ENCODE measurements at regions not wholly inside any gene's neighbourhood (a gene's known extent, or its start where the extent isn't known, plus 50 kb on each side); places are given as distances from the start of the nearest gene placed in this dataset.
"Not testable (repeated sequence)": the region's sequence is repeated elsewhere in the genome, so short reads cannot be mapped to it uniquely, and the experiment has no call there.

DNA sequence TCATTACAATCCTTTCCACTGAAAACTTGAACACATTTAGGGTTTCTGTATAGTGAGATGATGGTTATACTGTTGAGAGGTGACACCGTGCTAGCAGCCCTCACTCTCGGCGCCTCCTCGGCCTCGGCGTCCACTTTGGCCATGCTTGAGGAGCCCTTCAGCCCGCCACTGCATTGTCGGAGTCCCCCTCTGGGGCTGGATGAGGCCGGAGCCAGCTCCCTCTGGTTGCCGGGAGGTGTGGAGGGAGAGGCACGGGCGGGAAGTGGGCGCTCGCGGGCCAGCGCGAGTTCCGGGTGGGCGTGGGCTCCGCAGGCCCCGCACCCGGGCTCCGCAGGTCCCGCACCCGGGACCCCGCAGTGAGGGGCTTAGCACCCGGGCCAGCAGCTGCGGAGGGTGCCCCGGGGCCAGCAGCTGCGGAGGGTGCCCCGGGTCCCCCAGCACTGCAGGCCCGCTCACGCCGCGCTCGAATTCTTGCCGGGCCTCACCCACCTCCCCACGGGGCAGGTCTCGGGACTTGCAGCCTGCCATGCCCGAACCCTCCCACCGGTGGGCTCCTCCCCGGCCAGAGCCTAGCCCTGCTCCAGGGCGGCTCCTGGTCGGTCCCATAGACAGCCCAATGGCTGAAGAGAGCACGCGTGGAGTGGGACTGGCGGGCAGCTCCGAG lies 145.9 kb upstream of the ZNF608 start:
- in situ Hi-C loops (cut with HindIII; ENCODE audit: low sequenced_read_pairs) = no loop called here

DNA sequence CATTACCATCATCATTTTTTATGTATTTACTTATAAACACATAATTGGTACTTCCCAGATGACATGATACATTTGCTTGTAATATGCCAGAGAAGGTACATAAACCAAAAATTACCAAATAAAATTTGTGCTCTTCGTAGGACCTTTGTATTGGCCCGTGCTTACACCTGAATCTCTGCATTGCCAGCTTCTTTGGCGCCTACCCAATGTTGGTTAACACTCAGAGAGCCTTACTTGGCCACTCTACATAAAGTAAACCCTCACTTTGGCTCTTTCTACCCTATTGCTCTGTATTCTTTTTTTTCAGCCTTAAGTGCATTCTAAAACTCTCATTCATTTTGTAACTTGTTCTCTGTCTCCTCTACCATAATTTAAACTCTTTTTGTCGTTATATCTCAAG lies 148.1 kb upstream of the ZNF608 start:
- in situ Hi-C loops (cut with HindIII; ENCODE audit: low sequenced_read_pairs) = no loop called here

DNA sequence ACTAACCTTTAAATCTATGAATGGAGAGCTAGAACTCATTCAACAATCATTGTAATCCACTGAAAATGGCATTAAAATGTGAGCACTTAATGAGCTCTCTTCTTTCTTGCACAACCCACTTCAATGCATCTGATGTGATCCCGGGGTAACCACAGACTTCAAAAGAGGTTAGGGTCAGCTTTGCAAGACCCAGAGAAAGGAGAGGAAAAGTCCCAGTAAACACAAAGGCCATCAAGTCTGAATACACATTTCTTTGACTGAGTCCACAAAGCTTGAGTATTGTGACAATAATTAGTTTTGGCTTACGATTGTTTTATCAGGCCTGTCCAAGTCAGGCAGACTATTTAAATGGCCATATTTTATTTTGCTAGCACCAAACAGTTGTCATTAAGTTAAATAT lies 148.8 kb upstream of the ZNF608 start:
- in situ Hi-C loops (cut with HindIII; ENCODE audit: low sequenced_read_pairs) = no loop called here

DNA sequence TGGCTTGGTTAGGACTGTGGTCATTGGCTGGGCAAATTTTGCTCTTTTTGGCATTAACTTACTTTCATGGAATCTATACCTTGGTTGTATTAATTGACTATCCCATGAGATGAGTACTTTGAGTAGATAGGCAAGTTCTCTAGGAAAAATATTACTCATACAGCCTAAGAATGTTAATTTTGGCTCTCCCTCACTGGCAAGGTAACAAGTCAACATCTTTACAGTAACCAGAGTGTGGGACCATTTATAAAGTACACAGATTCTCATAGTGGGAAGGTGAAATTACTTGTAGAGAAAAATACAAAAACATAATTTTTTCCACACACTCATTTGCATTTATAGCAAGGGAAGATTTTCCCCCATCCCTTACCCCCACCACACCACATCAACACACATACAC lies 154.6 kb upstream of the ZNF608 start:
- in situ Hi-C loops (cut with HindIII; ENCODE audit: low sequenced_read_pairs) = no loop called here

DNA sequence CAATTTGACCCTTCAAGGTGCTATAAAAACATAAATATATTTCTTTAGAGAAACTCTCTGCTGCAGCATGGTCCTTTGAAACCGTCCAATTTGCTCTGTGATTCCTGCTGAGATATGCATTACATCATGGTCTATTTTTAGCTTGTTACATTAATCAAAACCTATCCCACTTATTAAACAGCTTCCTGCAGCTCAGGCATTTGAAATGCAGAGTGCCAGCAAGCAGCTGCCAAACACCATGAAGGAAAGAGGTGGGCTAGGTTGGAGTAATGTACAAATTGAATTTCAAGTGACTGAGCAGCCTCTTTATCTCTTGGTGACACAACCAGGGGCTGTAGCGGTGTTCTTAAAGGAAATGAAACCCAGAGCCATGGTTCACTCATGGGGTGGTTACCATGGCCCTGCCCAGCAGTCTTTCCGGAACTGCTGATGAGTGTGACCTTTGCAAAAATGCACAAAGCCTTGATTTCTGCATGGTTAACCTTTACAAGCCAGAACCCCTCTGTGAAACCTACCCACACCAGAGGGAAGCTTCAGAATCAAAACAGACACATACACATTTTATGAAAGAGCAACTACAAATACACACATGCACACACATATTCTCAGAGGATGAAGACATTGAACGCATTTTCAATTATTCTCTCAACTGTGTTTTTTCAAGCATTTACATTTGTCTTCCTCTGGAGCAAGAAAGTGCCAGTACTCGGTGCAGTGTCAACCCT lies 155.8 kb upstream of the ZNF608 start:
- in situ Hi-C loops (cut with HindIII; ENCODE audit: low sequenced_read_pairs) = no loop called here

DNA sequence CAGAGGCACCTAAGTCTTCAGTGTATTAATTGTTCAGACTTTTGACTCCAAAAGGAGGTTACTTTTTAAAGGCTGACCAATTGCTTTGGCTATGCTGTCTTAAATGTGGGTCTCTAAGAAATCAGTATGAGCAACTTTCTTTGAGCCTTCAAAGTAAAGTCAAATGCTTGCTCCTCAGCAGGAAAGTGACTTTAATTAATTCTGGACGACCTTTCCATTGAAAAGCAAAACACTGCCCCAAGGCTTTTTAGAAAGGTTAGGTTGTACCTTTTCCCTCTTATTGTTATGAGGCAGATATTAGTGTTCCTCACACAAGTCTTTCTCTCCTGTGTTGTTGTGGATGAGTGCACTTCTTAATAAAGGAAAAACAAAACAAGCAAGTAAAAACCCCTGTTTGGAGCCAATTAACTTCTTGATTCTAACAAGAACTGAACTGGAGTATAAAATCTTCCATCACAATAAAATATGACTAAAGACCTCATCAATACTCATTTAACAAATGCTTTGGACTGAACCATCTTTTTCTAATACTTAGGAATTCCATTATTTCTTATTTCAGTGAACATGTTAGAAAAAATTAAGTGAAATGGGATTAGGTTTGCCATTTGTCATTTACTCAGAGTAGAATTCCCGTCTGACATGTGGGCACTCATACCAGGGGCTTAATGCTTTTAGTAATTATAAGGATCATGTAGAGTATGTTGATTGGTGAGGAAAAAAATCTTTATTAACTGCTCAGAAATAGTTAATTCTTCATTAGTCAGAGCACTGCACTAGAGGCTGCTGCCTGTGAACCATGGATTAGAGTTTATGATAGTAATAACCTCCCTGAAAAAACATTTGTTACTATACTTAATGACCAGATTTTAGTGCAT lies 159.1 kb upstream of the ZNF608 start:
- in situ Hi-C loops (cut with HindIII; ENCODE audit: low sequenced_read_pairs) = no loop called here

DNA sequence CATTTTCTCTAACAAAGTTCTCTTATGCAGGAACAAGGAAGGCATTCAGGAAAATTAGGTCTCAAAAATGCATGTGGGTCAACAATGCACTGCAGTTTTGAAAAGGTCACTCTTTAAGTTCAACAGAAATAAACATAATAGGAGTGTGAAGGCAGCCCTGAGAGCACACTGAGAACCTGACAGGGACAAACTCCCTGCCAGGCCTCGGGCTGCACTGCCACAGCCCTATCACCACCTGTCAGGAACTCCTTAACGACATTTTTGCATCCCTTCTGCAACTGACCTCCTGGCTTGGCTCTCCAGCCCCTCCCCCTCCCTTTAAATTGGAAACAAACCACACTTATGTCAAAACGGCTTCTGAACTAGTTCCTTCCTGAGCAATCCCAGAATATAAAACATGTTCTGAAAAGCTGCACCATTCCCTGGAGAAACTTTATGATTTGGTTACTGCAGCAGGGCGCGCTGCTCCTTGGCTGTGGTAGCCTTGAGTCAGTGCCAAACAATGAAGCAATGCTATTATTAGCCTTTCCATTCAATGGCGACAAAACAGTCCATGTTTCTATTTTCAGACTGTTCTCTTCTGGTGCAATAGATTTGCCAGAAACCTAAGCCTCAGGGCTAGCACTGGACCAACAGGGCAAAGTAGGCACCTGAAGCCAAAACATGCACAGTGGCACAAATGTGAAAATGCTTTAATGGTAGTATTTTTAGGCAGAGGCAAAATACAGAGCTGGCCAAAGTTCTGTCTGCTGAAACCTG lies 160.1 kb upstream of the ZNF608 start:
- in situ Hi-C loops (cut with HindIII; ENCODE audit: low sequenced_read_pairs) = no loop called here

DNA sequence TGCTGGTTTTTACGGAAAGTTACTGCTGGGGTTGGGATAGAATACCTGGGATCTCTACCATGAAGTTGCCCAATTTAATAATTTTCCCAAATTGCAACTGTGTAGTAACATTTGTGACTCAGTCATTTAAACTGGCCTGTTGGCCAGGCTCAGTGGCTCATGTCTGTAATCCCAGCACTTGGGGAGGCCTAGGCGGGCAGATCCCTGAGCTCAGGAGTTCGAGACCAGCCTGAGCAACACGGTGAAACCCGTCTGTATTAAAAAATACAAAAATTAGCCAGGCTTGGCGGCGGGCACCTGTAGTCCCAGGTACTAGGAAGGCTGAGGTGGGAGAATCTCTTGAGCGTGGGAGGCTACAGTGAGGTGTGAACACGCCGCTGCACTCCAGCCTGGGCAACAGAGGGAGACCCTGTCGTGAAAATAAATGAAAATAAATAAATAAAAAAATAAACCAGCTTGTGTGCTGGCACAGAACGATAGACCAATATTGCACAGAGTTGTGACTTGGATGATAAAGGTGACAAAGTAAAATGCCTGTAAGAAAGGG lies 160.7 kb upstream of the ZNF608 start:
- in situ Hi-C loops (cut with HindIII; ENCODE audit: low sequenced_read_pairs) = no loop called here

DNA sequence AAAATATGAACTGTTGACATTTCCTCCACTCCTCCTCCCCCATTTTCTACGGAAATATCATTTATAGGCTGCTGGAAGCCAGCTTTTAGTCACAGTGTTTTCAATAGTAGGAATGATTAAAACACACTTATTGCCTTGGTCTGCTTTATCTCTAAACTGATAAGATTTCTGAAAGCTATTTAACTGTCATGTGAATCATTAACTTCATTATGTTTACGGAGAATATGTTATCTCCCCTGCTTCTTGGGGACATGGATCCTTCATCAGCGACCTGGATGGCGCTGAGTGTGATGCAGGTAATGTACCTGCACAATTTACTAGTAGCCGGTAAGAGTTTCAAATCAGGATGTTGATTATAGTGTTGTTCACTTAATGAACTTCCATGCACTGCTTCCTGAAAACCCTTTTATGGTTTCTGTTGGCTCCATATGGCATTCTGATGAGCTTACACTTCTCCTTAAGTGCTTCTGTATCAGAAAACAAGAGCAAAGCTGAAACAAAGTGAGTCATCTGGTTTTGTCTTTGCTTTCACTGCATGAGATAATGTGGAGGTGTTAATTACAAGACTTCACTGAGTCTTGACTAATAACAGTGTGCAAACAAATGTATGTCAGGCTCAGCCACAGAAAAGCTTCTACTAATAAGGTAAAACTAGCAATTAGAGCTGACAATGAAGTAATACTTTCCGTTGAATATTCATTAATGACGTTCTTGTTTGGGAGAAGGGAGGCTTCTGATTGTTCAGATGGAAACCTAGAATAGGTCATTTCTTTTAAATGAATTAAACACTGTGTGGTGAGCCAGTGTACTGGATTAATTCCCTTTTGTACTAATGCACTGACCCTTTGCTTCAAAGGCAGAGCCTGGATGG lies 162.4 kb upstream of the ZNF608 start:
- in situ Hi-C loops (cut with HindIII; ENCODE audit: low sequenced_read_pairs) = no loop called here

DNA sequence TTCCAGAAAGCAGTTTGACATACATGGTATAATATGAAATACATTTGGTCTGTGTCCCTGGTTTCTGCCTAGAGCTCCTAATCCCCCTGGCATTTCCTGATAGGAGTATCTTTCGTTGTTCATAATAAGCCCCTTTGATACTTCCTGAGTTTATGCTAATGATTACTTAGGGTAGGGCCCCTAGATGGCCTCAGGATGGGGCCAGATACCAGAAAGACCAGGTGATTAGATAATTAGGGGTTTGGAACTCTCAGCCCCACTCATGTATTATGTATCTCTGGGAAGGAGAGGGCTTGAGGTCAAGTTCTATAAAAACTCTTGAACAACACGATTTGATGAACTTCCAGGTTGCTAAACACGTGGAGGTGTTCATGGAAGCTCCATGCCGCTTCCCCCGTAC lies 163.3 kb upstream of the ZNF608 start:
- in situ Hi-C loops (cut with HindIII; ENCODE audit: low sequenced_read_pairs) = no loop called here

DNA sequence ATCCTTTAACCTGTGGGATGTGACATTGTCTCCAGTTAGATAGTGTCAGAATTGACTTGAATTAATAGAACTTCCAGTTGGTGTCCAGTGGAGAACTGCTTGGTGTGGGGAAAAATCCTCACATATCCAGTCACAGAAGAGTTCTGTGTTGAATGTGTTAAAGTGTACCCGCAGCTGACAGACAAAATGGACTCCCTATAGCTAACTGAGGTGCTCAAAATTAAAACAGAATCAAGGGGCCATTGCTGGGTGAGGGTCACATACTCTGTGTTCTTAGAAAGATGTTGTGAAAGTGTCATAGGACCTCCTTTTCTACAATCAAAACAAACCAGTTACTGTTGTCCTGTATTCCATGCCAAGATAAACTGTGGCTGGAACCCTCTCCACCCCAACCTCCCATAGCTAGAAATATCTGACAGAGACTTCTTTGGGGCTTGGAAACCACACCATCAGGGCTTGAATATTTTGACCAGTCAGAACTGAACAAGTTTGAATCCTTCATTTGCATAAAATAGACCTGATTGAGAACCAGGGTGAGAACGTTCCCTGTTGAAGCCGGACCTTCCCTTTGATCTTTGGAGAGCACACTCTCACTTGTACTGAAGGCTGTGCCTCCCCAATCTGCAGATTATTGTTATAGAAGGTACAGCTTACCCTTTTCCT lies 164.0 kb upstream of the ZNF608 start:
- in situ Hi-C loops (cut with HindIII; ENCODE audit: low sequenced_read_pairs) = no loop called here

DNA sequence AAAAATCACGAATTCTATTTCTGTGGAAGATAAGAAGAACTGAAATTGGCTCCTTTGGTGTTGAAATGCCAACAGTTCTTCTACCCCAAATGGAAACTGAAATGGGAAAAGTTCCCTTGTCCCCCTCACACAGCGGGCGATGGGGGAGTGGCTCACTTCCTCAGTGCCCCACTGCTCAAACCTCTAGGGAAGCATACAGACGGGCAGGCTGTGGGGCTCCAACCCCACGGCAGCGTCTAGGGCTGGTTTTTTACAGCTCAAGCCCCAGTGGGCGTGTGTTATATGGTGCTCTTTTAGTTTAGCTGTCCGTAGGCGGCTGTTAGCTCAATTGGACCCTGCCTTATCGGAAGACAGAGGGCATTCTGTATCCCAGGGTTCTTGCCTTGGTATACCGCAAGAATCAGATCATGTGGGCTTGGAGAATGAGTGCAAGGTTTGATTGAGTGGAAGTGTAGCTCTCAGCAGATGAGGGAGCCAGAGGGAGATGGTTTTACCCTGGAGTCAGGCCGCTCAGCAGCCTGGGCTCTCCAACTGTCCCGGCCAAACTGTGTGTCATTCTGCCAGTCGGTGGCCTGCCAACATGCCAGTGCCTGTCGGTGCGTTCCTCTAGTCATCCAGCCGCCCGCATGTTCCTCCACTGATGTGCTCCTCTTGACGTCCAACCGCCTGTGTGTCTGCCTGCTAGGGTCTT lies 166.3 kb upstream of the ZNF608 start:
- in situ Hi-C loops (cut with HindIII; ENCODE audit: low sequenced_read_pairs) = no loop called here

DNA sequence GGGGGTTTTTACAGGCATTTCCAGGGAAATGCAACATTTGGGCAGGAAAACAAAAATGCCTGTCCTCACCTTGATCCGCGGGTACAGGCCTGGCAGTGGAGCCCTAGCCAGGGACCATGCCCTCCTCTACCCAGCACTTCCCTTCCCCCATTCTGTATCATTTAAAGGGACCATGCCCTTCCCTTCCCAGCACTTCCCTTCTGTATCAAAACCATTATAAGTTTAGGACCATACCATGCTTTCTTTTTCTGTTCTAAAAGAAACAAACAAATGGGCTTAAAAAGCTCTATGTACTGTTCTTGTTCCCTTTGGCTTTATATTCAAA lies 166.9 kb upstream of the ZNF608 start:
- in situ Hi-C loops (cut with HindIII; ENCODE audit: low sequenced_read_pairs) = no loop called here

DNA sequence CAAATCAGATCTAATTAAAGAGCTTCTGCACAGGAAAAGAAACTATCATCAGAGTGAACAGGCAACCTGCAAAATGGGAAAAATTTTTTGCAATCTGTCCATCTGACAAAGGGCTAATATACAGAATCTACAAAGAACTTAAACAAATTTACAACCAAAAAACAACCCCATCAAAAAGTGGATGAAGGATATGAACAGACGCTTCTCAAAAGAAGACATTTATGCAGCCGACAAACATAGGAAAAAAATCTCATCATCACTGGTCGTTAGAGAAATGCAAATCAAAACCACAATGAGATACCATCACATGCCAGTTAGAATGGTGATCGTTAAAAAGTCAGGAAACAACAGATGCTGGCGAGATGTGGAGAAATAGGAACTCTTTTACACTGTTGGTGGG lies 169.9 kb upstream of the ZNF608 start:
- in situ Hi-C loops (cut with HindIII; ENCODE audit: low sequenced_read_pairs) = not testable (repeated sequence)

DNA sequence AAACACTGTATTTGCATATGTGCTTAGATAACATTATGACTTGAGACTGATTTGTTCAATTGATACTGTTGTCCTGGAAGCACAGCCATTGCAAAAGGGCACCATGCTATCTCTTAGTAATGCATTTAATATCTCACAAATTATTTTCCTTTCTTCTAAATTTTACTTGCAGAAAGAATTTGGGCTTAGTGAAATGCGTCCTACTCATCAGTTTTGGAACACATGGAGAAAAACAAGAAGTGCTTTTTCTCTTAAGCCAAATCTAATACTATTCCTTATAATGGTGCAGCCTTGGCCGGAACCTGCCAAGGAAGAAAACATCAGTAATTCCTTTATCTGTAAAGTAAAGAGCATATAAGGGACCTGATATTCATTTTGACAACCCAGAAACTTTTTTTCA lies 172.2 kb upstream of the ZNF608 start:
- in situ Hi-C loops (cut with HindIII; ENCODE audit: low sequenced_read_pairs) = no loop called here

DNA sequence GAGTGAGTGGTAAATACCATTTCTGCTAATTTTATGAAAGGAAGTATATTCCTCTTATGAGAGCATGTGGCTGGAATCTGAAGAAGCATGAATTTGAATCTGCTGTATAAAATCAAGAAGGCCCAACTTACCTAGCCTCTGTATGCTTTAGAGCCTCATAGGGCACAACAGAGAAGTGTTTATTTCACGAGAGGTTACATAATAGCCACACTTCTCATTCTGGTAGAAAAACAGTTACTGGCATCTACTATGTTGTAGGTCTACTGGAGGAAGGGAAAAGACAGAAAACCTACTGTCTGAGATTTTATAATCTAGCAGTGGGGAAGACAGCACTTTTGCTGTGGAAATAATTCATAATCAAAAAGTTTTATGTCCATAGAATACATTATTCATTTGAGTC lies 172.6 kb upstream of the ZNF608 start:
- in situ Hi-C loops (cut with HindIII; ENCODE audit: low sequenced_read_pairs) = no loop called here

DNA sequence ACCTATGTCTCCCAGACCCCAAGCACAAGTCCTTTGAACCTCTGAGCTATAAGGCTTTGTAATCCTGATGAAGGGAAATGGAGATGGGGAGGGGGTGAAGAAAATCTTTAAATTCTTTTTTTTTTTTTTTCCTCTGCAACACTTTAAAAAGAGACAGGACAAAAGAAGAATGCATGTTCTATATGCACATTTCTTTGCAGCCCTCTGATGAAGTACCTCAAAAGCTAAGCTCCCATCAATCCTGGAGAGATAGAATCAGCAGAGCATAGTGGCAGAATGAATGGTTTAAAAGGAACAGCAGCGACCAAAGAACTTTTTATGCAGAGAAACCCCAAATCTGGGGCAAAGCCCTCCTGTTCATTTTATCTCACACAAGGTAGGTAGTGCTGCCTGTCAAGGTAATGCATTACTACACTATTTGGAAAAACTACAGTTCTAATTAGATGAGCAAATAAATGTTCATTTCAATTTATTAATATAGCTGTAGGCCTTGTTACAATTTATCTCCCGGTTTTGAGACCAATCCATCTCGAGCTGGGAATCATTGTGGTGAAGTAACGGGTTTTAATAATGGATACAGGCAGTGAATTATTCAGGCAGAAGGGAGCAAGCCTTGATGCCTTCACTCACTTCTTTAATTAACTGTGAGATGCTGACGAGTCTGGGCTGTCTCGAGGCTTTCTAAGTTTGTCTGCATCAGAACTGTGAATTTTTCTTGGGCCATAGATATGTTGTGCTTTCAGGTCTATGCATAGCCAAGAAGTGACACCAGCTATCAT lies 173.5 kb upstream of the ZNF608 start:
- in situ Hi-C loops (cut with HindIII; ENCODE audit: low sequenced_read_pairs) = no loop called here

Data from DLD1 (cell line).